Hematopoietic multipotent progenitor cell treated with erythropoietin and hydrocortisone succinate and interleukin-3 and kit ligand, for 15 days (in vitro differentiated cells): ENCODE measurements at regions not wholly inside any gene's neighbourhood (a gene's known extent, or its start where the extent isn't known, plus 50 kb on each side); places are given as distances from the start of the nearest gene placed in this dataset.

Experiments used
- DNase-seq: peaks from one replicate; pipeline ENCODE4 v3.0.0-alpha.2; 2015; ENCODE audit warnings: low spot score

DNA sequence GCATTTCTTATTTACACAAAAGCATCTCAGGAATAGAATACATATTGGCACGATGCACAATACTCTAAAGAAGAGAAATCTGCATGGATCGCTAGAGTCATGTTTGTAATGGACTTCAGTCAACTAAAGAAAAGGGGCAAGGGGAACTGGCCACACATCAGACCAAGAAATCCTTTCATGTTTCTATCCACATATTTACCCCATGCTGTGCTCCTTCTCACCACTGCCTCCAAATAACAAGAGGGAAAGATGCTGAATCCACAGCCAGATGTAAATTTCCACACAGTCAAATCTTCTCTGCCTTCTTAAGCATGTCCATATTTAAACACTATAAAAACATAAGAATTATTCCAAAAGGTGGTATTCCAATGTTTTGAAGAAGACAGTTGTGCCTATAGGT lies 67.6 kb downstream of the COX18 start:
- no peak for DNase-seq

GRCh38 chr4:72997409-72997808 lies 72.1 kb downstream of the COX18 start:
- DNase-seq: no peak

- no peak for DNase-seq
These were observed 74.8 kb downstream of the COX18 start for GRCh38 chr4:72994670-72995069.

- DNase-seq: no peak
These were observed 75.6 kb downstream of the COX18 start for GRCh38 chr4:72993876-72994275.

- DNase-seq: no peak
These were observed 77.6 kb downstream of the COX18 start for GRCh38 chr4:72991873-72992272.

GRCh38 chr4:72987741-72988729 lies 81.5 kb downstream of the COX18 start:
- no peak for DNase-seq

GRCh38 chr4:72984351-72984750 lies 85.2 kb downstream of the COX18 start:
- DNase-seq: no peak

DNA sequence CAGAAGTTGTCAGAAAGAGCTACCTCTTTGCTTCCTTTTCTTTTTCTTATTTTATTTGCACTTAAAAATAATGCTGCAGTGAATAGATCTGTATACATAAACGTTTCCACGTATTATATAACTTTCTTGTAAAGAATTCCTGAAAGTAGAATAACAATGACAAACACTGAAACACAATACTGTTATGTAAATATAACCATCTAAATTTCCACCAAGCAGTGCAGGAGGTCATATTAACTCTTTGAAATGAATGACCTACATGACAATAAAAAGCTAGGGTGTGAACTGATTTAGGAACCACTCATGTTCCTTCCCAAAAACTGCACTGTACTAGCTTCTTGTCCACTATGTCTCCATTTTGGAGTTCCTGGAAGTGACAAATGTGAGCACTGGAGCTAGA lies 85.8 kb downstream of the COX18 start:
- no peak for DNase-seq

- no peak for DNase-seq
These were observed 91.5 kb downstream of the COX18 start for GRCh38 chr4:72977936-72978485.

GRCh38 chr4:72975488-72975784 lies 94.1 kb downstream of the COX18 start:
- no peak for DNase-seq

- no peak for DNase-seq
These were observed 94.6 kb downstream of the COX18 start for GRCh38 chr4:72974694-72975487.

GRCh38 chr4:72971572-72971971 lies 97.9 kb downstream of the COX18 start:
- DNase-seq: no peak

DNA sequence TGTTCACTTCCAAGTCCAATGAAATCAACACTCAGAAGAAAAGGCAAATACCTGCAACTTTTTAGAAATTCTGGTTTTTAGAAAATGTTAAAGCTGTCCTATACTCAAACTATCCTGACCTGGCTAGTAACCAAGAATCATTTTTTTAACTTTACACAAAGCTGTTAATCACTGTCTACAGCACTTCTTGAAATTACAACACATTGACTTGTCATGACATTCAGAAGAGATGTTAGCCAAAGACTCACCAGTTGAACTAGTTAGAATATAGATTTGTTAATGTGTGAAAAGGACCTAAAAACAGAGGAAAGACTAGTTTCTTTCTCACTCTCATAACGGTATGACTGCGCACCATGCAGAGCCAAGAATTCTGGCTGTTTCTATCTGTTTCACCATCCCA lies 98.8 kb downstream of the COX18 start:
- DNase-seq: no peak

GRCh38 chr4:72969976-72970375 lies 99.5 kb downstream of the COX18 start:
- DNase-seq: no peak

DNA sequence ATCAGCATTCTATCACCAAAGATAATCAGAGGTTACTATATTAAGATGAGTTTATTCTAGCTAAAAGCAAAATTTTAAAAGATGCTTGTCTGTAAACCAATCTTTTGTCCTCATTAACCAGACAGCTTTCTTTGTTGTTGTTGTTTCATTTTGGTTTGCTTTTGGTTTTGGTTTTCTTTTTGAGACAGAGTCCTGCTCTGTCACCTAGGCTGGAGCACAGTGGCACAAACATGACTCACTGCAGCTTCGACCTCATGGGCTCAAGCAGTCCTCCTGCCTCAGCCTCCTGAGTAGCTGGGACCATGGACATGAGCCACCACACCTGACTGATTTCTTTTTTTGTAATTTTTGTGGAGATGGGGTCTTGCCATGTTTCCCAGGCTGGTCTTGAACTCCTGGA lies 102.9 kb downstream of the COX18 start:
- no peak for DNase-seq

DNA sequence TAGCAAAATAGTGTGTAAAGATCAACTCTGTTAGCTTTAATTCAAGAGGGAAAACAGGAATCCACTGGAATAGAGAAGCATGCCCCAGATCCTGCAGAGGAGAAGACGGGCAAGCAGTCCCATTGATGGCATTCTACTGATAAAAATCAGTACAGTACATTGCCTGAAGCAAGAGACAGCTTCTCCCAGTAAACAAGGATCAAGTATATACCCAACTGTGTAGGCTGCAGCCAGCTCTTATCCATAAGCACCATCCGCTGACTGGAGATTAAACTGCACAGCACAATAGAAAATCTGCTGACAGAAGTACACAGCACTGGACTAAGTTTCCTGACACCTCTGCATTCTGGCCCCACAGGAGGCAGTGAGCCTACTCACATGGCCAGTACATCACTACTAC lies 110.1 kb downstream of the COX18 start:
- DNase-seq: no peak

DNA sequence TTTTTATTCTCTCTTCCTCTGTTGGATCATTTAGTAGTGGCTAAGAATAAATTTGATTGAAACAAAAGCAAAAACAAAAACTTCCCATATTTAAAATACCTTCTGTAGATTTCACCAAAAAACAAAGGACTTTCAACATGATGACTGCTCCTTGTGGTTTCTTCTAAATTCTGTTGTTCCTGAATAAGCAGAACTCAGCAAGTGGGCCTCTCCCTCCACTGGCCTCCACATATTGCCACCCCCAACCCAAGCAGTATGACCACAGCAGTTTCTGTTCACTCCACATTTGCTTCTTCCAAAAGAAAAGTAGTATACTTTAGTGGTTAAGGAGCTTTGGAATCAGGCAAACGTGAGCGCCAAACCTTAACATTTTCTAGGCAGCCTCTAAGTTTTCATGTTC lies 114.7 kb downstream of the COX18 start:
- no peak for DNase-seq

GRCh38 chr4:72953571-72953970 lies 115.9 kb downstream of the COX18 start:
- no peak for DNase-seq

GRCh38 chr4:72951628-72952027 lies 117.9 kb downstream of the COX18 start:
- no peak for DNase-seq

DNA sequence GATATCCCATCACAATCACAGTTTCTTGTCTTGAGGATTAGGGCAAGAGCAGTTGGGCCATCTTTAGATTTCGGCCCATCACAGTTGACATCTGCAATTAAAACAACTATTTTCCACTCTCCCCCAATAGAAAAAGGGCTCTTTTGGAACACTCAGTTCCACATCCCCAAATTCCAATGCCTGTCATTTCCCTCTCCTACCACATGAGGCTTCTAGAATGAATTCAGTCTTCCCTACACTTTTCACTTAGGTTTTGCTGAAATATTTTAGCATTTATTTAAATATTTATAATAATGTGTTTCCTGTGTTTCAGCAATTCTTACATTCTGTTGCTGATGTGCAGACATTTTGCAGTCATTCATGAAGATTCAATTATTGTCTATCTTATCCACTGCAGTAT lies 118.4 kb downstream of the COX18 start:
- no peak for DNase-seq

- DNase-seq: no peak
These were observed 121.4 kb downstream of the COX18 start for GRCh38 chr4:72948080-72948479.

DNA sequence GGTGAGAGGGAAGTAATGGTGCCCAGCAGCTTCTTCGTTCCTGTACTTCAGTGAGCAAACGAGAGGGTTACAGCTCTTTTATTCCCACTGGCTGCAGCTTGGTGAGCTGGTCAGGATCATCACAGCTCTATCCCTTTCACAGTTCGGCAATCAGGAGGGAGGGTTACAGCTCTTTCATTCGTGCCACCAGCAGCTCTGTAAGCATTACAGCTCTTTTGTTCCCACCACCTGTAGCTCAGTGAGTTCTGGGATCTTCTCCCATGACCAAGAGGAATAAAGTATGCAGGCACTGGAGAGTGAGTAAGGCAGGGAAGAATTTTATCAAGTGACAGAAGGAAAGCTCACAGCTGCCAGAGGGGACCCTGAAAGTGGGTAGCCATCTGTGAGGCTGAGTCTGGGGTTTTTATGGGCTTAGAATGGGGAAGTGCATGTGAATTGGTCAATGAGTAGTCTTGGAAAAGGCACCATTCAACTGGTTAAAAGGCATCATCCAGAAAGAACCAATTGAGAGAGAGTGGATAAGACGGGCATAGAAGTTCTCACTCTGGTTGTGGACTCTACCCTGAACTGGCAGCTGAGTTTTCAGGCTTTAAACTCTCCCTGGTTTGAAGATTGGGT lies 123.7 kb downstream of the COX18 start:
- no peak for DNase-seq

DNA sequence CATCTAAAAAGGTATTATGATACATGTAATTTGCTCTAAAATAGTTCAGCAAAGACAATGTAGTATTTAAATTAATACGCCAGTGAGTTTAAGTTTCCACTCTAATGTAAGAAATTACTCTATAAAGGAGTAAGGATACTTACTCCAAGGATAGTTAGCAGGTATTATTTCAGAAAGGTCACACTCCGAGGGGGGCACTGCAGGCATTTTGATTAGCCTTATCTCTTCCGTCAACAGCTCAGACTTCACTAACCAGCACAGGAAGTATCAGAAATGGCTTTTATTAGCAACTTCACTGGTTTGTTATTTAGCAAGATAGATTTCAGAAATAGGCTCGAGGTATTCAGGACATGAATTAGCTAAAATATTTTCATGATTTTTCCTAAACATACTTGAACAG lies 127.0 kb downstream of the COX18 start:
- no peak for DNase-seq
